Activated naive CD4-positive, alpha-beta T cell treated with anti-CD3 and anti-CD28 coated beads for 36 hours (primary cell): ENCODE measurements at regions not wholly inside any gene's neighbourhood (a gene's known extent, or its start where the extent isn't known, plus 50 kb on each side); places are given as distances from the start of the nearest gene placed in this dataset.

Source experiments
- CTCF ChIA-PET: fragments of 350-600 bp; sonication (Branson Sonifier 250); formaldehyde crosslinking; loops from one replicate; lab custom pipeline; 2021; ENCODE audit warnings: antibody characterized with exemption; lab: Charles Lee
- DNase-seq: peaks from one replicate; pipeline ENCODE4 v3.0.0-alpha.2; 2020
- H3K27ac Mint-ChIP-seq: one replicate; pipeline ENCODE4 v1.8.0; 2021; ENCODE audit warnings: mild to moderate bottlenecking, mixed read lengths
- H3K27me3 Mint-ChIP-seq: one replicate; pipeline ENCODE4 v1.8.0; 2021; ENCODE audit warnings: low read depth, mixed read lengths
- H3K36me3 Mint-ChIP-seq: one replicate; pipeline ENCODE4 v1.8.0; 2021; ENCODE audit warnings: low read depth, mixed read lengths
- H3K4me1 Mint-ChIP-seq: one replicate; pipeline ENCODE4 v1.8.0; 2021; ENCODE audit warnings: low read depth, mixed read lengths
- H3K4me3 Mint-ChIP-seq: one replicate; pipeline ENCODE4 v1.8.0; 2021; ENCODE audit warnings: mild to moderate bottlenecking, moderate library complexity, mixed read lengths
- H3K9me3 Mint-ChIP-seq: one replicate; pipeline ENCODE4 v1.8.0; 2021; ENCODE audit warnings: mixed read lengths
- intact Hi-C: fragments of 100-400 bp; cut with micrococcal nuclease; formaldehyde crosslinking; loops from one replicate; pipeline ENCODE4 v1.15.1; 2023

DNA sequence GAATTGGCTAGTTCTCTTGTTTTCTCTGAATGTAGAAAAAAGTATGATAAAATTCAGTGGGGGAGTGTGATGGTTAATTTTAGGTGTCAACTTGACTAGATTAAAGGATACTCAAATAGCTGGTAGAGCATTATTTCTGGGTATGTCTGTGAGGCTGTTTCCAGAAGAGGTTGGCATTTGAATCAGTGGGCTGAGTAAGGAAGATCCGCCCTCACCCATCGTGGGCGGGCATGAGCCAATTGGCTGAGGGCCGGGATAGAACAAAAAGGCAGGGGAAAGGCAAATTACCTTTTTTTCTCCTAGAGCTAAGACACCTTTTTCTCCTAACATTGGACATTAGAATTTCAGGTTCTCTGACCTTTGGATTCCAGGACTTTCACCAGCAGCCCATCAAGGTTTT, 667.6 kb upstream of the SLC8A1 start:
- H3K4me3 Mint-ChIP-seq, result no peak overlapping the region
- peaks cover 2% of the 10 kb centered on the region for H3K9me3 Mint-ChIP-seq
- DNase-seq, result no peak
- no peaks in the 10 kb centered on the region for H3K4me1 Mint-ChIP-seq
- intact Hi-C loops, result no loop called here
- no peaks in the 10 kb centered on the region for H3K36me3 Mint-ChIP-seq
- H3K27me3 Mint-ChIP-seq, result no peaks in the 10 kb centered on the region
- CTCF ChIA-PET, result no interaction called here
- no peak overlapping the region for H3K27ac Mint-ChIP-seq

DNA sequence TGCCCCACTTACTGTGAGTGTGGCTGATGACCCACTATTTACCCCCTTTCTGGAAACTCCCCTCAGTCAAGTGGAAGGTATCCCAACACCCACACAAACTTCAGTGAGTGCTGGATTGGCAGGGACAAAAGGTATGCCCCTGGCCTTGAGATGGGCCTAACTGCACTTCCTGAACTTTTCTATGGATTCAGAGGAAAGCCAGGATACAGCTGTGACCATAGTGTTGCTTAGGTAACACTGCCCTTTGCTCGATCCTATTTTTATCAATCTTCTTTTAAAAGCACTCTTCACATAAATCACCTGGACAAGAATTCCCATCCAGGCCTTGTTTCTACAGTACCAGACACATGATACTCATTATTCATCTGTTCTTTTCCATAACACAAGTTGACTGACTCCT, 671.5 kb upstream of the SLC8A1 start:
- no peaks in the 10 kb centered on the region for H3K27me3 Mint-ChIP-seq
- no peaks in the 10 kb centered on the region for H3K4me1 Mint-ChIP-seq
- CTCF ChIA-PET, result no interaction called here
- DNase-seq, result no peak
- no peak overlapping the region for H3K4me3 Mint-ChIP-seq
- intact Hi-C loops, result no loop called here
- peaks cover 4% of the 10 kb centered on the region for H3K9me3 Mint-ChIP-seq
- H3K36me3 Mint-ChIP-seq, result no peaks in the 10 kb centered on the region
- H3K27ac Mint-ChIP-seq, result no peak overlapping the region

DNA sequence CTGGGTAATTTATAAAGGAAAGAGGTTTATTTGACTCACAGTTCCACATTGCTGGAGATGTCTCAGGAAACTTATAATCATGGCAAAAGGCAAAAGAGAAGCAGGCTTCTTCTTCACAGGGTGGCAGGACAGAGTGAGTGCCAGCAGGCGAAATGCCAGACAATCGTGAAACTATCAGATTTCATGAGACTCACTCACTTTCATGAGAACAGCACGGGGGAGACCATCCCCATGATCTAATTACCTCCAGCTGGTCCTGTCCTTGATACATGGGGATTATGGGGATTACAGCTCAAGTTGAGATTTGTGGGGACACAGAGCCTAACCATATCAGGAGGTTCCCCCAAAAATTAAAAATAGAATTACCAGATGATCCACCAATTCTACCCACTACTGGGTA, 675.5 kb upstream of the SLC8A1 start:
- H3K27ac Mint-ChIP-seq, result no peak overlapping the region
- H3K9me3 Mint-ChIP-seq, result peaks cover 1% of the 10 kb centered on the region
- H3K27me3 Mint-ChIP-seq, result no peaks in the 10 kb centered on the region
- no peaks in the 10 kb centered on the region for H3K4me1 Mint-ChIP-seq
- no peak for DNase-seq
- H3K4me3 Mint-ChIP-seq, result no peak overlapping the region
- CTCF ChIA-PET, result no interaction called here
- no peaks in the 10 kb centered on the region for H3K36me3 Mint-ChIP-seq
- intact Hi-C loops, result no loop called here

DNA sequence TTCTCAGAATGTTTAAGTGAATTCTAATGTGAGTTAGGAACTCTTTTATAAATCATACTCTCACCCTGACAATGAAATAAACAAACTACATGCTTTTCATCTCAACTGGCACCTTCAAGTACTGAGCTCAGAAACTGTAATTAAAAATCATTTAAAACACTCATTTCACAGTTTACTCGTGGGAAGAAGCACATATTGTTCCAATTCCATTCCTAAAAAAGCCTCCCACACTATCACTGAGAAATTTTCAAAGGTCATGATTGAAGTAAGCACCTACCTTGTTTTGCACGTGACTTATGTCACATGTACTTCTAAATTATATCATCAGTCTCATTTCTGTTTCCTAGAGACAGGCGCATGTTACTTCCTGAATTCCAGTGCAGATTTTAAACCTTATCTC, 678.1 kb upstream of the SLC8A1 start:
- Mint-ChIP-seq H3K27ac (no peak overlapping the region), H3K36me3 (no peaks in the 10 kb centered on the region), H3K4me1 (no peaks in the 10 kb centered on the region), H3K9me3 (peaks cover 1% of the 10 kb centered on the region), H3K4me3 (no peak overlapping the region), H3K27me3 (no peaks in the 10 kb centered on the region)
- DNase-seq, result no peak
- CTCF ChIA-PET, result no interaction called here
- intact Hi-C loops, result no loop called here

DNA sequence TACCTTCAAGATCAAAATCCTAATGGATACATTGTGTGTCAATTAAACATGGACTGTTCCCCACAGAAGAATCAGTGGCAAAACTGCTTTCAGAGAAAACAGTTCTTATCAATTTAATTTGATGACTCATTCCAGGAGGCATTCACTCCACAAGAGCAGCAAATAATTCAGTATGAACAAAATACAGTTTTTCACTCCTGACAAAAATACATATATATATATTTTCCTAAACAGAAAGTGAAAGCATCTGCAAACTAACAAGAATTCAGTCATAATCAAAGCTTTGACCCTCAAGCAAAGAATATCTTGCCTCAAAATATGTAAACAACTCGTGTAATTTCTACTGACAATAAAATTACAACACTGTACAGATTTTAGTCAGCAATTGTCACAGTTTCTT, 685.1 kb upstream of the SLC8A1 start:
- intact Hi-C loops, result no loop called here
- CTCF ChIA-PET, result no interaction called here
- no peaks in the 10 kb centered on the region for H3K36me3 Mint-ChIP-seq
- H3K27ac Mint-ChIP-seq, result no peak overlapping the region
- H3K9me3 Mint-ChIP-seq, result no peaks in the 10 kb centered on the region
- no peaks in the 10 kb centered on the region for H3K4me1 Mint-ChIP-seq
- H3K4me3 Mint-ChIP-seq, result no peak overlapping the region
- no peak for DNase-seq
- H3K27me3 Mint-ChIP-seq, result no peaks in the 10 kb centered on the region

DNA sequence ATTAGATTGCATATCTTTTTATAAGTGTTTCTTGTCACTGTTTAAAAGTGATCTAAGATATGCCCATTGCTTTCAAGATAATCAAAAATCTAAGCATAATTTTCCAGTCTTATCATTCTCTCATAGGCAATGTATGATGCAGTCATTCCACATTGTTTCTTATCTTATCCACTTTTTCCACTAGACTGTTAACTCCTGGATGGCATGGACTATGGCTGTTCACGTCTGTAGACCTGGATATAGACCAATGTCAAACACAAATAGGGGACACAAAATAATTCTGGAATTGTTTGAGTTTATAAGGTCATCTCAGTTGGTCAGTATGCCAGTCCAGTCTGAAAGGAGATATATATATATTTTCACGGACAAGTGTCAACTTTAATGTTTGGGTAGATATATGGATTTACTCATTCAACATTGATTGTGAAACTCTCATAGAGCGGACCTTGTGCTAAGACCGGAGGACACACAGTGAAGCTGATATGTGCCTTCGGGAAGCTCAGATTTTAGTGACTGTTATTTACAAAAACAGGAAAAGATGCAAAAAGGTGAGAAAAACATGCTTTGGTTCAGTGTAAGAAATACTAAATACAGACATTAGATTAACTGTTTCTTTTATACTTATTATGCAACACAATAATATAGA, 689.4 kb upstream of the SLC8A1 start:
- CTCF ChIA-PET, result no interaction called here

DNA sequence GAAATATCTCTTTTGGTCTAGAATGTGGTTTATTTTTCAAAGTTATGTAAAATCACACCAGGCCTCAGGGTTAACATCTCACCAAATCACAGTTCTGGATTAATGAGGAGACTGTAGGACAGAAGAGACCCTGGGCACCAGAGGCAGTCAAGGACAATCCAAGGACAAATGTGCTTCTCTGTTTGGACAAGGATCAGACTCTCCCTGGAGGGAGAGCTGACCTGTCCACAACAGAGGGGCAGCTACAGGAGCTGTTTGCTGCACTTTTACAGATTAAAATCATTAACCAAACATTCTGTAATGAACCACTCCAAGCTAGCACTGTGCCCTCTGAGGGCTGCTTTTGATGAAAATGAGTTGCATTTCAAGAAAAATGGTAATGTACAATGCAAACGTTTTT, 690.6 kb upstream of the SLC8A1 start:
- no peak overlapping the region for H3K4me3 Mint-ChIP-seq
- H3K4me1 Mint-ChIP-seq, result no peaks in the 10 kb centered on the region
- intact Hi-C loops, result no loop called here
- CTCF ChIA-PET, result no interaction called here
- H3K27ac Mint-ChIP-seq, result no peak overlapping the region
- no peaks in the 10 kb centered on the region for H3K9me3 Mint-ChIP-seq
- H3K27me3 Mint-ChIP-seq, result no peaks in the 10 kb centered on the region
- no peak for DNase-seq
- H3K36me3 Mint-ChIP-seq, result no peaks in the 10 kb centered on the region

More for the DNA sequence above, 689.4 kb upstream of the SLC8A1 start:
- Mint-ChIP-seq H3K27me3 (no peaks in the 10 kb centered on the region), H3K4me3 (no peak overlapping the region), H3K36me3 (no peaks in the 10 kb centered on the region), H3K4me1 (no peaks in the 10 kb centered on the region), H3K27ac (no peak overlapping the region), H3K9me3 (no peaks in the 10 kb centered on the region)
- no peak for DNase-seq
- intact Hi-C loops, result no loop called here

DNA sequence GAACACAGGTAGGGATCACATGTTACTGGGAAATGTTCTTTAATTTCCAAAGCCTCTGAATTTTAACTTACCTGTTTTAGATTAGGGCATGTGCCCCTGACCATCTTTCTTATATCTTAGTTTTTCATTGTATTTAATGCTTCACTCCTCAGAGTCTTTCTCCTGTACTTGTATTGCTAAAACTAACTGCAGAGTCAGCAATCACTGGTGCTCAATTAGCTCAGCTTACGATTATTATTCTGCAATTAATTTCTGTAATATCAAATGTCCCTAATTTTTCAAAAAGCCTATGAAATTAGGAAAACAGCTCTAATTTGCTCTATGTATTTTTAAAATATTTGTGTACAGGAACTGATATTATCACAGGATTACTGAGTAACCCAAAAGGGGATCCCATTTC, 693.2 kb upstream of the SLC8A1 start:
- Mint-ChIP-seq H3K9me3 (no peaks in the 10 kb centered on the region), H3K4me3 (no peak overlapping the region), H3K4me1 (no peaks in the 10 kb centered on the region), H3K27ac (no peak overlapping the region), H3K27me3 (no peaks in the 10 kb centered on the region), H3K36me3 (no peaks in the 10 kb centered on the region)
- no peak for DNase-seq
- CTCF ChIA-PET, result no interaction called here
- intact Hi-C loops, result no loop called here

DNA sequence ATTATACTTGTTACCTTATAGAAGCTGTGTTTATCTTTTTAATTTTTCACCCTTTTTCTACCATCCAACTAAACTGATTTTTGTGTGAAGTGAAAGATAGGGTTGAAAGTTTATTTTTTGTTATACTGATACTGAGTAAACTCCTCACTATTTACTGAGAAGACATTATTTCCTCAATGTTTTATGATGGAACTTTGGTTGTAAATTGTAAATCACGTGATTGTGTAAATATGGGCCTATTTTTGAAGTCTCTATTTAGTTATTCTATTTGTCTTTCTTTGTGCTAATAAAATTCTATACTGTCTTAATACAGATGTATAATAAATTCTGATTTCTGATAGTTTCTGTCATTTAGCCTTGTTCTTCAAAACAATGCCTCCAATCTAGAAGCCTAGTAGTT, 697.2 kb upstream of the SLC8A1 start:
- intact Hi-C loops, result no loop called here
- no peak for DNase-seq
- no peak overlapping the region for H3K27ac Mint-ChIP-seq

DNA sequence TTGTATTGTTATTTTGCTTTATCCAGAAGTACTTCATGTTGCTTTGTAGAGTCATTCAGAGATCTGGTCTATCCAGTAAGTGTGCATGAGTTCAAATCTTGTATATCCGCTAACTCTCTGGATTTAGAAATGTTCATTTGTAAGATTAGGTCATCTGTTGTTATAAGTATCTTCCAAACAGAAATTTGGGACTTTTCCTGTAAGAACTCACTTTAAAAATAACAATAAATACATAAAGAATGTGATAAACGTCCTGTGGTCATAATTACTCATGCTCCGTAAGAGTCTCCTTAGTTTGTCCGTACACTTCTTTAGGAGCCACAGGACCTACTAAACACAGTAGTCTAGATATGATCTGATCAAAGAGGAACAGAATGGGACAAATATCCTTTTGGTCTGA, 699.9 kb upstream of the SLC8A1 start:
- no peaks in the 10 kb centered on the region for H3K4me1 Mint-ChIP-seq
- no peaks in the 10 kb centered on the region for H3K27me3 Mint-ChIP-seq
- no peaks in the 10 kb centered on the region for H3K9me3 Mint-ChIP-seq
- CTCF ChIA-PET, result no interaction called here
- DNase-seq, result no peak
- intact Hi-C loops, result no loop called here
- H3K4me3 Mint-ChIP-seq, result no peak overlapping the region
- no peaks in the 10 kb centered on the region for H3K36me3 Mint-ChIP-seq
- H3K27ac Mint-ChIP-seq, result no peak overlapping the region

More for the DNA sequence above, 697.2 kb upstream of the SLC8A1 start:
- no peaks in the 10 kb centered on the region for H3K36me3 Mint-ChIP-seq
- H3K27me3 Mint-ChIP-seq, result no peaks in the 10 kb centered on the region
- H3K4me1 Mint-ChIP-seq, result no peaks in the 10 kb centered on the region
- no peak overlapping the region for H3K4me3 Mint-ChIP-seq
- H3K9me3 Mint-ChIP-seq, result no peaks in the 10 kb centered on the region
- CTCF ChIA-PET, result no interaction called here

DNA sequence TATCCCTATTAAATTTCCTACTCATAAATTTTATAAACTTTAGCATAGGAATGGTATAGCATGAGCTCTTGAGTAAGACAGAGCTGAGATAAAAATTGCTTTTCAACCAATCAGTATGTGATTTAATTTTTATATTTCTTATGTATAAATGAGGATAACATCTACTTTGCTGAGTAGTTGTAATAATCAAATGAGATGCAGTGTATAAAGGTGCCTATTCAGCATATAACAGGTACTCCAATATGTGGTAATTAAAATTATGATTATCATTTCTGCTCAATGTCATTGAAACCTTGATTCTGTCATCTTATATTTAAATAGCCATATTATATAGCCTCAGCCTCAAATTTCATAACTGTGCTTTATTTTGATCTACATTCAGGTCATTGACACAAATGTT, 700.4 kb upstream of the SLC8A1 start:
- H3K9me3 Mint-ChIP-seq, result no peaks in the 10 kb centered on the region
- H3K4me3 Mint-ChIP-seq, result no peak overlapping the region
- H3K27me3 Mint-ChIP-seq, result no peaks in the 10 kb centered on the region
- CTCF ChIA-PET, result no interaction called here
- no peaks in the 10 kb centered on the region for H3K36me3 Mint-ChIP-seq
- intact Hi-C loops, result no loop called here
- no peak for DNase-seq
- no peaks in the 10 kb centered on the region for H3K4me1 Mint-ChIP-seq
- no peak overlapping the region for H3K27ac Mint-ChIP-seq

DNA sequence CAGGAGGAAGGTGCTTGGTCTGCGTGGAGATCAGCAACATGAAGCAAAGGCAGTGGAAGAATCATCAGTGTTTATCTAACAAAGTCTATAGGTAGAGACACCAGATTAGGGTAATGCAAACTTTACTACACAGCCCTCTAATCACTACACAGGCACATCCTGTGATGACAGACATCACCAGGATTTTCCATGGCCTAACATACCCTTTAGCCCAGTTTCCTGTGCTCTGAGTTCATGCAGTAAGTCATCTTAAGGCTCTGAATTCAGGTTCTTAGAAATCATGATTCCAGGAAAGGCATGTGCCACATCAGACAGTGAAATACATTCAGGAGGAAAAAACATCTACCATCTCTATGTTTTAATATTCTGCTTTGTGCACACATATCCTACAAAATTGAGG, 708.5 kb upstream of the SLC8A1 start:
- Mint-ChIP-seq H3K4me3 (no peak overlapping the region), H3K27me3 (no peaks in the 10 kb centered on the region), H3K4me1 (no peaks in the 10 kb centered on the region), H3K9me3 (no peaks in the 10 kb centered on the region), H3K36me3 (no peaks in the 10 kb centered on the region), H3K27ac (no peak overlapping the region)
- CTCF ChIA-PET, result no interaction called here
- intact Hi-C loops, result no loop called here
- no peak for DNase-seq

DNA sequence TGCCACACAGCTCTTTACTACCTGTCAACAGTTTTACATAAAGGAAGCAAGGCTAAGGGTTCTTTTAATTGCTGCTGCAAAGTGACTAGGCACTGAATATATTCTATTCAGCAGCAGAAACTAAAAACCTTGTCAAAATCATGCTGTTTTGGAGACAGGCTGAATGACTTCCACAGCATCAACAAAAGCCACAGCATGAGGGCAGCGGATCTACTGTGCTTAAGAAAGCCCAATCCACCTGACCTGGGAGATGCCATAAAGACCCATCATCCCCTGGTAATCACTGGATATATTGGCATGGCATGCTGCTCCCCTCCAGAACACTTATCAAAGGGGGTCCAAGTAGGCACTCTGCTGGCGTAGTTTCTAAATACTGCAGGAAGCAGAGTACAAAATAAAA, 715.1 kb upstream of the SLC8A1 start:
- H3K27ac Mint-ChIP-seq, result no peak overlapping the region
- no peaks in the 10 kb centered on the region for H3K27me3 Mint-ChIP-seq
- H3K9me3 Mint-ChIP-seq, result no peaks in the 10 kb centered on the region
- no peak overlapping the region for H3K4me3 Mint-ChIP-seq
- no peak for DNase-seq
- no peaks in the 10 kb centered on the region for H3K4me1 Mint-ChIP-seq
- intact Hi-C loops, result no loop called here
- no peaks in the 10 kb centered on the region for H3K36me3 Mint-ChIP-seq
- CTCF ChIA-PET, result no interaction called here

DNA sequence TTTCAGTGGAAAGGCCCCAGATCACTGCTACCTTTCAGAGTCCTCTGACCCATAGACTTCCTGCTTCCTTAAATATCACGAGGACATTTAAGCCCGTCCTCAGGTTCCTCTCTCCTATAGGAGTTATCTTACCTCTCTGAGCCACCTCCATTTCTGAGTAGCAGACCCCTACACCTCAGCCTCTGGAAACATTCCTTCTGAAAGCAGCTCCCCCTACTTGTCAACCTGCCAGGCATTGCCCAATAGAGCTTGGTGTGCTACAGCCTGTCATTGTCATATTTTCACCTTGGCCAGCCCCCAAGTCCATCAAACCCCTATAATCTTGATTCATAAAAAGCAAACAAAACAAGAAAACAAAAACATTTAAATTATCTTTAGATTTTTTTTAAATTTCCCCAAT, 717.9 kb upstream of the SLC8A1 start:
- H3K4me3 Mint-ChIP-seq, result no peak overlapping the region
- no peaks in the 10 kb centered on the region for H3K4me1 Mint-ChIP-seq
- no peaks in the 10 kb centered on the region for H3K9me3 Mint-ChIP-seq
- intact Hi-C loops, result no loop called here
- H3K27ac Mint-ChIP-seq, result no peak overlapping the region
- no peak for DNase-seq
- no peaks in the 10 kb centered on the region for H3K27me3 Mint-ChIP-seq
- CTCF ChIA-PET, result no interaction called here
- no peaks in the 10 kb centered on the region for H3K36me3 Mint-ChIP-seq
